Left colon (tissue), 2 donors: ENCODE measurements at regions not wholly inside any gene's neighbourhood (a gene's known extent, or its start where the extent isn't known, plus 50 kb on each side); places are given as distances from the start of the nearest gene placed in this dataset.

ENCODE experiments used
- ATAC-seq: fragments of 200-7000 bp; cut with Tn5 transposase; one replicate; pipeline ENCODE4 v1.9.1; 2020; ENCODE audit warnings: mild to moderate bottlenecking, moderate library complexity
- DNase-seq, 2 donors: peaks; one replicate each; pipeline ENCODE4 v3.0.0-alpha.2; 2020
- intact Hi-C, 2 donors: fragments of 100-400 bp; cut with DNase I in 1 of 2; cut with micrococcal nuclease in 1 of 2; formaldehyde crosslinking; loops; one replicate each; pipeline versions ENCODE4 v1.11.2 to v1.14.0; 2022; cut with DNase I, micrococcal nuclease
- donor health status: DM: no; HTN: no; CAD: no.
- donor health status: DM: yes; HTN: yes; CAD: no.

- intact Hi-C loops = no loop called here
- DNase-seq = no peak
- ATAC-seq = no peak
Measured at GRCh38 chr11:111000400-111001080, 245.0 kb upstream of the POU2AF2 start.

GRCh38 chr11:110992481-110992880 lies 253.0 kb upstream of the POU2AF2 start:
- intact Hi-C loops = no loop called here
- ATAC-seq = no peak
- DNase-seq = no peak

- no peak for ATAC-seq
- DNase-seq = peak in 1 of 2 donors; percentile 28
- intact Hi-C loops = no loop called here
Measured at GRCh38 chr11:110991661-110992355, 253.7 kb upstream of the POU2AF2 start.

- intact Hi-C loops = no loop called here
- DNase-seq = no peak
- ATAC-seq = no peak
Measured at GRCh38 chr11:110990311-110990710, 255.2 kb upstream of the POU2AF2 start.

- DNase-seq (no peak), ATAC-seq (no peak)
- intact Hi-C loops = no loop called here
Measured at GRCh38 chr11:110989428-110990133, 255.9 kb upstream of the POU2AF2 start.

- ATAC-seq (no peak), DNase-seq (no peak)
- intact Hi-C loops = no loop called here
Measured at GRCh38 chr11:110988671-110989070, 256.9 kb upstream of the POU2AF2 start.

- DNase-seq = no peak
- no peak for ATAC-seq
- intact Hi-C loops = no loop called here
Measured at GRCh38 chr11:110986016-110986415, 259.5 kb upstream of the POU2AF2 start.

GRCh38 chr11:110985547-110985946 lies 260.0 kb upstream of the POU2AF2 start:
- ATAC-seq = no peak
- DNase-seq = no peak
- intact Hi-C loops = no loop called here

GRCh38 chr11:110984693-110985092 lies 260.8 kb upstream of the POU2AF2 start:
- intact Hi-C loops = no loop called here
- ATAC-seq (no peak), DNase-seq (no peak)

GRCh38 chr11:110984147-110984546 lies 261.4 kb upstream of the POU2AF2 start:
- intact Hi-C loops = no loop called here
- ATAC-seq = no peak
- DNase-seq = no peak

- intact Hi-C loops = no loop called here
- no peak for ATAC-seq
- no peak for DNase-seq
Measured at GRCh38 chr11:110982214-110982613, 263.3 kb upstream of the POU2AF2 start.

GRCh38 chr11:110979696-110980095 lies 265.8 kb upstream of the POU2AF2 start:
- ATAC-seq (no peak), DNase-seq (no peak)
- intact Hi-C loops = no loop called here

- ATAC-seq (no peak), DNase-seq (no peak)
- intact Hi-C loops = no loop called here
Measured at GRCh38 chr11:110977661-110978060, 265.4 kb upstream of the ARHGAP20 start.

GRCh38 chr11:110974731-110975130 lies 262.5 kb upstream of the ARHGAP20 start:
- ATAC-seq (no peak), DNase-seq (no peak)
- intact Hi-C loops = no loop called here

GRCh38 chr11:110973401-110973980 lies 261.3 kb upstream of the ARHGAP20 start:
- intact Hi-C loops = no loop called here
- DNase-seq (no peak), ATAC-seq (no peak)

GRCh38 chr11:110972640-110973039 lies 260.4 kb upstream of the ARHGAP20 start:
- ATAC-seq = no peak
- DNase-seq = no peak
- intact Hi-C loops = no loop called here

GRCh38 chr11:110972106-110972505 lies 259.9 kb upstream of the ARHGAP20 start:
- ATAC-seq = no peak
- no peak for DNase-seq
- intact Hi-C loops = no loop called here

- intact Hi-C loops = no loop called here
- DNase-seq = no peak
- ATAC-seq = no peak
Measured at GRCh38 chr11:110971140-110971539, 258.9 kb upstream of the ARHGAP20 start.

GRCh38 chr11:110968348-110969062 lies 256.3 kb upstream of the ARHGAP20 start:
- intact Hi-C loops = no loop called here
- no peak for ATAC-seq
- DNase-seq = no peak
